Small intestine (tissue), 7 donors: ENCODE measurements at regions not wholly inside any gene's neighbourhood (a gene's known extent, or its start where the extent isn't known, plus 50 kb on each side); places are given as distances from the start of the nearest gene placed in this dataset.

Source experiments
- DNase-seq, 2 donors: peaks; one replicate each; pipeline versions ENCODE4 v3.0.0 to v3.0.0-alpha.2; 2013
- FAIRE-seq: peaks from 2 replicates; lab custom pipeline; 2012; peaks lifted over from hg19 to GRCh38; lab: Jason Lieb, UNC
- H3K27ac ChIP-seq, 3 donors: one replicate each; pipeline ENCODE4 v1.5.1; 2013; ENCODE audit warnings: low read length in 2 of 3, mild to moderate bottlenecking in 2 of 3, control low read depth in 1 of 3, inconsistent platforms in 1 of 3, low read depth in 1 of 3, moderate library complexity in 1 of 3
- H3K27me3 ChIP-seq, 3 donors: one replicate each; pipeline ENCODE4 v1.6.1; 2013; ENCODE audit warnings: low read length in 3 of 3, inconsistent platforms in 1 of 3; ENCODE audit not compliant: control insufficient read depth in 3 of 3, insufficient read depth in 3 of 3
- H3K36me3 ChIP-seq, 3 donors: one replicate each; pipeline ENCODE4 v1.6.1; 2013; ENCODE audit warnings: low read length in 3 of 3, inconsistent platforms in 1 of 3, low read depth in 1 of 3, mild to moderate bottlenecking in 1 of 3, moderate library complexity in 1 of 3; ENCODE audit not compliant: control insufficient read depth in 3 of 3, insufficient read depth in 2 of 3
- H3K4me1 ChIP-seq, 3 donors: one replicate each; pipeline ENCODE4 v1.6.1; 2013; ENCODE audit warnings: low read length in 2 of 3, inconsistent platforms in 1 of 3, low read depth in 1 of 3, mild to moderate bottlenecking in 1 of 3, moderate library complexity in 1 of 3; ENCODE audit not compliant: control insufficient read depth in 3 of 3, insufficient read depth in 2 of 3
- H3K4me3 ChIP-seq, 3 donors: one replicate each; pipeline ENCODE4 v1.5.1; 2013; ENCODE audit warnings: low read length in 3 of 3, control low read depth in 1 of 3, inconsistent platforms in 1 of 3, low read depth in 1 of 3, mild to moderate bottlenecking in 1 of 3, moderate library complexity in 1 of 3
- H3K9me3 ChIP-seq, 2 donors: one replicate each; pipeline ENCODE4 v1.6.1; 2013; ENCODE audit warnings: low read depth in 1 of 2, low read length in 1 of 2; ENCODE audit not compliant: control insufficient read depth in 2 of 2, insufficient read depth in 1 of 2
- WGBS, 3 donors: extraction: QIAGEN DNeasy Blood & Tissue Kit; methylation state at CpG; one replicate each; pipeline ENCODE4 v1.1.7; 2013; 5-methylcytosine and 5-hydroxymethylcytosine counted together
- donor health status: healthy with polysubstance abuse.
- donor health status: control.
- donor health status: control.
- donor health status: Bipolar disorder and iron deficiency.
- donor health status: healthy.

GRCh38 chr4:171717231-171717741 is 95.9 kb upstream of the GALNTL6 start:
- H3K27me3 ChIP-seq = no peaks in the 10 kb centered on the region
- no peak for DNase-seq
- FAIRE-seq = no peak
- H3K9me3 ChIP-seq = peaks cover 2 to 21% of the 10 kb centered on the region in 2 donors
- no peak overlapping the region for H3K27ac ChIP-seq
- no peaks in the 10 kb centered on the region for H3K36me3 ChIP-seq
- H3K4me3 ChIP-seq = no peak overlapping the region
- no peaks in the 10 kb centered on the region for H3K4me1 ChIP-seq

GRCh38 chr4:171715973-171716372 is 97.2 kb upstream of the GALNTL6 start:
- WGBS, 3 donors = 75 to 82% methylated on average over 1 of the region's 1 CpG; no CpG with 5 or more reads in 1 of the 3 donors
- H3K4me3 ChIP-seq = no peak overlapping the region
- H3K36me3 ChIP-seq = no peaks in the 10 kb centered on the region
- H3K9me3 ChIP-seq = peaks cover 2 to 16% of the 10 kb centered on the region in 2 donors
- H3K27ac ChIP-seq = no peak overlapping the region
- H3K27me3 ChIP-seq = no peaks in the 10 kb centered on the region
- H3K4me1 ChIP-seq = no peaks in the 10 kb centered on the region
- FAIRE-seq (no peak), DNase-seq (no peak)

GRCh38 chr4:171714791-171715454 is 98.3 kb upstream of the GALNTL6 start:
- peaks cover 2 to 16% of the 10 kb centered on the region in 2 donors for H3K9me3 ChIP-seq
- no peak overlapping the region for H3K4me3 ChIP-seq
- WGBS, 3 donors = 83 to 90% (median 84%) methylated on average over 5 of the region's 5 CpGs
- no peaks in the 10 kb centered on the region for H3K27me3 ChIP-seq
- no peaks in the 10 kb centered on the region for H3K36me3 ChIP-seq
- no peak for FAIRE-seq
- H3K4me1 ChIP-seq = no peaks in the 10 kb centered on the region
- no peak for DNase-seq
- H3K27ac ChIP-seq = no peak overlapping the region

- FAIRE-seq = no peak
Measured at GRCh38 chr4:171710743-171711142, 102.5 kb upstream of the GALNTL6 start.

GRCh38 chr4:171676555-171677215 is 136.5 kb upstream of the GALNTL6 start:
- no peak overlapping the region for H3K4me3 ChIP-seq
- WGBS, 3 donors = 54 to 63% (median 59%) methylated on average over 4 of the region's 4 CpGs
- no peaks in the 10 kb centered on the region for H3K36me3 ChIP-seq
- no peak for DNase-seq
- no peaks in the 10 kb centered on the region for H3K9me3 ChIP-seq
- H3K27ac ChIP-seq = no peak overlapping the region
- no peak for FAIRE-seq
- H3K4me1 ChIP-seq = no peaks in the 10 kb centered on the region
- no peaks in the 10 kb centered on the region for H3K27me3 ChIP-seq

More at GRCh38 chr4:171710743-171711142, 102.5 kb upstream of the GALNTL6 start:
- Histone ChIP-seq H3K27ac (no peak overlapping the region), H3K27me3 (no peaks in the 10 kb centered on the region), H3K36me3 (no peaks in the 10 kb centered on the region), H3K4me3 (no peak overlapping the region), H3K9me3 (peaks cover 2 to 11% of the 10 kb centered on the region in 2 donors), H3K4me1 (no peaks in the 10 kb centered on the region)
- WGBS, 3 donors = 76 to 88% (median 82%) methylated on average over 1 of the region's 1 CpG
- DNase-seq = no peak

GRCh38 chr4:171674781-171675180 is 138.4 kb upstream of the GALNTL6 start:
- FAIRE-seq = no peak
- WGBS, 3 donors = 90 to 93% (median 91%) methylated on average over 11 of the region's 11 CpGs

GRCh38 chr4:171668403-171668802 is 144.8 kb upstream of the GALNTL6 start:
- WGBS, 3 donors = 72 to 87% (median 81%) methylated on average over 3 of the region's 3 CpGs
- no peaks in the 10 kb centered on the region for H3K4me1 ChIP-seq
- H3K36me3 ChIP-seq = no peaks in the 10 kb centered on the region
- H3K27ac ChIP-seq = no peak overlapping the region
- H3K4me3 ChIP-seq = no peak overlapping the region
- no peaks in the 10 kb centered on the region for H3K27me3 ChIP-seq
- DNase-seq (no peak), FAIRE-seq (no peak)
- no peaks in the 10 kb centered on the region for H3K9me3 ChIP-seq

More at GRCh38 chr4:171674781-171675180, 138.4 kb upstream of the GALNTL6 start:
- no peaks in the 10 kb centered on the region for H3K4me1 ChIP-seq
- no peak for DNase-seq
- H3K4me3 ChIP-seq = no peak overlapping the region
- H3K27me3 ChIP-seq = no peaks in the 10 kb centered on the region
- no peak overlapping the region for H3K27ac ChIP-seq
- H3K9me3 ChIP-seq = no peaks in the 10 kb centered on the region
- no peaks in the 10 kb centered on the region for H3K36me3 ChIP-seq

GRCh38 chr4:171667906-171668305 is 145.3 kb upstream of the GALNTL6 start:
- H3K36me3 ChIP-seq = no peaks in the 10 kb centered on the region
- H3K9me3 ChIP-seq = no peaks in the 10 kb centered on the region
- FAIRE-seq = no peak
- no peak for DNase-seq
- no peak overlapping the region for H3K4me3 ChIP-seq
- H3K4me1 ChIP-seq = no peaks in the 10 kb centered on the region
- no peaks in the 10 kb centered on the region for H3K27me3 ChIP-seq
- no peak overlapping the region for H3K27ac ChIP-seq
